RWPE2 (cell line): ENCODE measurements at regions not wholly inside any gene's neighbourhood (a gene's known extent, or its start where the extent isn't known, plus 50 kb on each side); places are given as distances from the start of the nearest gene placed in this dataset.
A peak's percentile ranks its signal among the peaks of the same experiment; 100 is the strongest.

Experiments used
- ATAC-seq: fragments of 200-7000 bp; cut with Tn5 transposase; 3 replicates; pipeline ENCODE4 v1.9.1; 2021; ENCODE audit warnings: low read depth
- DNase-seq: peaks from one replicate; pipeline ENCODE4 v3.0.0-alpha.2; 2020; ENCODE audit warnings: low spot score
- H3K27ac ChIP-seq: fragments of 450-650 bp; 2 replicates; pipeline ENCODE4 v1.5.1; 2017; ENCODE audit warnings: mild to moderate bottlenecking; ENCODE audit not compliant: poor library complexity, severe bottlenecking
- H3K27me3 ChIP-seq: fragments of 250-450 bp; sonication (Bioruptor Pico); 2 replicates; pipeline ENCODE4 v1.5.1; 2021; ENCODE audit warnings: mild to moderate bottlenecking, moderate library complexity; ENCODE audit not compliant: insufficient read depth, poor library complexity, severe bottlenecking
- H3K36me3 ChIP-seq: fragments of 250-450 bp; sonication (Bioruptor Pico); 2 replicates; pipeline ENCODE4 v1.5.1; 2020; ENCODE audit warnings: low read depth, mild to moderate bottlenecking, moderate library complexity
- H3K4me1 ChIP-seq: fragments of 250-450 bp; sonication (Bioruptor Pico); 2 replicates; pipeline ENCODE4 v1.5.1; 2021; ENCODE audit warnings: mild to moderate bottlenecking, moderate library complexity; ENCODE audit not compliant: insufficient read depth, poor library complexity, severe bottlenecking
- H3K4me3 ChIP-seq: fragments of 250-450 bp; sonication (Bioruptor Pico); 2 replicates; pipeline ENCODE4 v1.5.1; 2021; ENCODE audit warnings: mild to moderate bottlenecking, moderate library complexity; ENCODE audit not compliant: severe bottlenecking
- H3K9me3 ChIP-seq: fragments of 250-450 bp; sonication (Bioruptor Pico); 2 replicates; pipeline ENCODE4 v1.5.1; 2021; ENCODE audit warnings: mild to moderate bottlenecking, moderate library complexity; ENCODE audit not compliant: severe bottlenecking
- TF ChIP-seq, protein P1 (sequence below): fragments of 450-650 bp; IDR thresholded peaks from one replicate; pipeline ENCODE4 v1.5.1; 2017; ENCODE audit warnings: mild to moderate bottlenecking, moderate library complexity; ENCODE audit not compliant: poor library complexity, severe bottlenecking

DNA sequence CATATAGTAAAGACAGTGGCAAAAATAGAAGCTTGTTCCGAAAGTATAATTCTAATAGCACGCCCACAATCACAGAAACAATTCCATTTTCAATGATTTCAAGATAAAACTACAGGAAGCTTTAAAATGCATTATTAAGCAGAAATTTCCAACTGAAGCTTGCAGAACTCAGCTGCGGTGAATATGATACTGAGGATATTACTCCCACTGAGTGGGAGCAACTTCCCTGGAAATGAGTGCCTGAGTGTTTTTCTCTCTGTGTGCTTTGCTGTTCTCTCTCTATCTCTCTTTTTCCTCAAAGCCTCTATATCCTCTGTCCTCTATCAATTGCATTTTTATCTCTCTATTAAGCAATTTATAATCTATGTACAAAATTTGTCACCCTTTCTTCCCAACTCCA is 187.5 kb upstream of the PRDM9 start:
- Histone ChIP-seq H3K4me3 (no peak overlapping the region), H3K9me3 (peaks cover 4% of the 10 kb centered on the region), H3K4me1 (peaks cover 26% of the 10 kb centered on the region), H3K27ac (no peak overlapping the region), H3K36me3 (peaks cover 5% of the 10 kb centered on the region; the same call in 1 of the 2 replicates), H3K27me3 (no peaks in the 10 kb centered on the region)
- TF ChIP-seq, protein P1, sequence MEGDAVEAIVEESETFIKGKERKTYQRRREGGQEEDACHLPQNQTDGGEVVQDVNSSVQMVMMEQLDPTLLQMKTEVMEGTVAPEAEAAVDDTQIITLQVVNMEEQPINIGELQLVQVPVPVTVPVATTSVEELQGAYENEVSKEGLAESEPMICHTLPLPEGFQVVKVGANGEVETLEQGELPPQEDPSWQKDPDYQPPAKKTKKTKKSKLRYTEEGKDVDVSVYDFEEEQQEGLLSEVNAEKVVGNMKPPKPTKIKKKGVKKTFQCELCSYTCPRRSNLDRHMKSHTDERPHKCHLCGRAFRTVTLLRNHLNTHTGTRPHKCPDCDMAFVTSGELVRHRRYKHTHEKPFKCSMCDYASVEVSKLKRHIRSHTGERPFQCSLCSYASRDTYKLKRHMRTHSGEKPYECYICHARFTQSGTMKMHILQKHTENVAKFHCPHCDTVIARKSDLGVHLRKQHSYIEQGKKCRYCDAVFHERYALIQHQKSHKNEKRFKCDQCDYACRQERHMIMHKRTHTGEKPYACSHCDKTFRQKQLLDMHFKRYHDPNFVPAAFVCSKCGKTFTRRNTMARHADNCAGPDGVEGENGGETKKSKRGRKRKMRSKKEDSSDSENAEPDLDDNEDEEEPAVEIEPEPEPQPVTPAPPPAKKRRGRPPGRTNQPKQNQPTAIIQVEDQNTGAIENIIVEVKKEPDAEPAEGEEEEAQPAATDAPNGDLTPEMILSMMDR, result no peak
- DNase-seq (no peak), ATAC-seq (no peak)

DNA sequence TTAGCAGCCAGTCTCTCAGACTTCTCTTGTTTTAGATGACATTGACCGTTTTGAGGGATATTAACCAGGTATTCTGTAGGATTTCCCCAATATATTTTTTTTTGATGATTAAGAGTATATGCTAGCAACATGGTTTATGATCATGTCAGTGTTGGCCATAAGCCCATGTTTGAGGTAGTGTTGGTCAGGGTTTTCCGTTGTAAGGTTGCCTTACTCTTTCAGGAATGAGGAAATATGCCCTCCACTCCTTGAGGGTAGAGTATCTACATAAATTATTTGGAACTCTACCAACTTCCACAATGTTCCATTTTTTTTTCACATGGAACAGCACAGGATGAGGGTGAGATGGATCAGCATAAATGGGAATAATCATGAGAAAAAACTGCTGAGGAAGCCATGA is 188.4 kb upstream of the PRDM9 start:
- peaks cover 4% of the 10 kb centered on the region for H3K9me3 ChIP-seq
- peak; percentile 63 for ATAC-seq
- H3K4me1 ChIP-seq, result peaks cover 34% of the 10 kb centered on the region
- no peak overlapping the region for H3K4me3 ChIP-seq
- no peaks in the 10 kb centered on the region for H3K27me3 ChIP-seq
- peaks cover 5% of the 10 kb centered on the region; the same call in 1 of the 2 replicates for H3K36me3 ChIP-seq
- DNase-seq, result no peak
- peak overlapping the region; percentile 34 for H3K27ac ChIP-seq
- TF ChIP-seq, protein P1, result no peak

DNA sequence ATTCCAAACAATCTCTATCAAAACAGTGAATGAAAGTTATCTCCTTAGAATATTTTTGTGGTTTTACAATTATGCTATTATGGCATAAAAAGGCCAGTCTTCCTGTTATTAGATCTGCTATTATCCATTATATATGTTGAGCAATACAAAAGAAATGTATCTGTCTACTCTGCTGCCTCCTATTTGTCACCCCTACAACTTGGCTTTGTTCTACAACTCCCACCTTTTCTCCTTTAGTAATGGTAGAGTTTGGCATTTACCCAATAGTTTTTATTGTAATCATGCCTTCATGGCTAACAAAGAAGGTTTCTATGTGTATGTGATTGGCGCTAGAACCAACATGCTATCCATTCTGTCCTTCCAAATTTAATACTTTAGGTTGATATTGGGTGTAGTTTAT is 189.2 kb upstream of the PRDM9 start:
- H3K9me3 ChIP-seq, result peaks cover 4% of the 10 kb centered on the region
- ATAC-seq, result no peak
- H3K36me3 ChIP-seq, result peaks cover 5% of the 10 kb centered on the region; the same call in 1 of the 2 replicates
- peaks cover 34% of the 10 kb centered on the region for H3K4me1 ChIP-seq
- no peak for DNase-seq
- H3K27ac ChIP-seq, result peak overlapping the region; percentile 34
- H3K4me3 ChIP-seq, result no peak overlapping the region
- no peaks in the 10 kb centered on the region for H3K27me3 ChIP-seq
- TF ChIP-seq, protein P1, result no peak

DNA sequence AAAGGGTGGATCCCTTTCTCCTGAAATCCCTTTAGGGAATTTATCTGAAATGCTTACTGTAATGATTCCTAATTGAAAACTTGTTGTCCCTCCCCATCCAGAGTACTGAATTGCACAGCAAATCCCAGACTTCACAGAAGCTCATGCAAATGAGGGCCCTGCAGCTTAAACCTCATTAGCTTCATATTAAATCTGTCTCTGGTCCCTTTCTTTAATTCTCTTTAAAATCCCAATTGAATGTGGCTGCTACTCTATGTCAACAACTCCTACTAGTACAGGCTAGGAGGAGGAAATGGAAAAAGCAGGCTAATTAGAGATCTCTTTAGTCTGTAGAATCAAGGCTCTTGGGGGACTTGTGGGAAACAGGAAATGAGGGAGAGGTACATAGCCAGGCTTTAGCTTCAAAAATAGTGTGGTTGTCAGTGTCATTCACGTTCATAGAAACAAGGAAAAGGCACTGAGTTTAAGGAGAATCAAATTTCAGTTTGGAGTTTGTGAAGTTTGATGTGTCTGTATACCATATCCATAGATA is 191.3 kb upstream of the PRDM9 start:
- ATAC-seq (no peak), DNase-seq (no peak)
- no peak overlapping the region for H3K4me3 ChIP-seq
- H3K9me3 ChIP-seq, result peaks cover 4% of the 10 kb centered on the region
- H3K27me3 ChIP-seq, result no peaks in the 10 kb centered on the region
- TF ChIP-seq, protein P1, result no peak
- H3K27ac ChIP-seq, result peak overlapping the region; percentile 51
- H3K4me1 ChIP-seq, result peaks cover 40% of the 10 kb centered on the region
- H3K36me3 ChIP-seq, result peaks cover 4% of the 10 kb centered on the region; the same call in 1 of the 2 replicates

DNA sequence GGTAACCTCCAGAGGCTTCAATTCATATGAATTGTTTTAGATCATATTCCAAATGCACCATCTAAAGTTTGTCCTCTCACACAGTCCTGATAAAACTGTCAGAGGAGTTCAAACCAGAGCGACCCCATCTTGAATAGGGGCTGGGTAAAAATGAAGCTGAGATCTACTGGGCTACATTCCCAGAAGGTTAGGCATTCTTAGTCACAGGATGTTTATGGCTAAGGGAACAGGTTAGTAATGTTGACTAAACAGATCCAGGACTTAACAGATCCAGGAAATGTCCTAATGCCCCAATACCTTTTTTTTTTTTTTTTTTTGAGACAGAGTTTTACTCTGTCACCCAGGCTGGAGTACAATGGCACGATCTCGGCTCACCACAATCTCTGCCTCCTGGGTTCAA is 192.6 kb upstream of the PRDM9 start:
- H3K36me3 ChIP-seq, result no peaks in the 10 kb centered on the region
- H3K27ac ChIP-seq, result peak overlapping the region; percentile 51
- TF ChIP-seq, protein P1, result no peak
- DNase-seq, result no peak
- no peak overlapping the region for H3K4me3 ChIP-seq
- H3K27me3 ChIP-seq, result no peaks in the 10 kb centered on the region
- peaks cover 40% of the 10 kb centered on the region for H3K4me1 ChIP-seq
- H3K9me3 ChIP-seq, result peaks cover 4% of the 10 kb centered on the region
- ATAC-seq, result peak; percentile 97
